ENCODE measurements at regions not wholly inside any gene's neighbourhood (a gene's known extent, or its start where the extent isn't known, plus 50 kb on each side); places are given as distances from the start of the nearest gene placed in this dataset.

GRCh38 chr1:4962836-4963235 is 308.4 kb downstream of the AJAP1 start:
- no peak for TF ChIP-seq CTCF (IDR thresholded peaks at IDR 0.05 in 4 of 5, conservative IDR thresholded peaks at IDR 0.05 in 1 of 5)
- no peak for TF ChIP-seq POLR2A (IDR thresholded peaks at IDR 0.05)

Measured in gastrocnemius medialis (tissue), 4 donors.